ENCODE measurements at regions not wholly inside any gene's neighbourhood (a gene's known extent, or its start where the extent isn't known, plus 50 kb on each side); places are given as distances from the start of the nearest gene placed in this dataset.
"Not testable (repeated sequence)": the region's sequence is repeated elsewhere in the genome, so short reads cannot be mapped to it uniquely, and the experiment has no call there.

DNA sequence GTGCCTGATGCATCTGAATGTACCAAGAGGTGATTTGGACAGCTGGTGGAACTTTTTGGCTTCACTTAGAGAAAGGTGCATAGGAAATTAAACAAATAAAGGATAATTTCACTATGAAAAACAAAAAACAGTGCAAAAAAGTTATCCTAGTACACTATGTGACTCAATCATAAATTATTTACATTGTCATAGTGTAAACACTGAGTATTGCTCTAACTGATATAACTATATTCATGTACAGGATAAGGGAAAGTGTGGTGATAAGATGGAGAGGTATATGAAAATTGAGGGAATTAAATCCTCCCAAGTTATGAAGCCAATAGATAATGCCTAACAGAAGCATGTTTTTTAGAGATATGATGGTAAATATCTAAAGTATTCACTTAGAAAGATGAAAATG, 50.2 kb upstream of the CPNE4 start:
- no peak for DNase-seq (ENCODE audit: low spot score)

DNA sequence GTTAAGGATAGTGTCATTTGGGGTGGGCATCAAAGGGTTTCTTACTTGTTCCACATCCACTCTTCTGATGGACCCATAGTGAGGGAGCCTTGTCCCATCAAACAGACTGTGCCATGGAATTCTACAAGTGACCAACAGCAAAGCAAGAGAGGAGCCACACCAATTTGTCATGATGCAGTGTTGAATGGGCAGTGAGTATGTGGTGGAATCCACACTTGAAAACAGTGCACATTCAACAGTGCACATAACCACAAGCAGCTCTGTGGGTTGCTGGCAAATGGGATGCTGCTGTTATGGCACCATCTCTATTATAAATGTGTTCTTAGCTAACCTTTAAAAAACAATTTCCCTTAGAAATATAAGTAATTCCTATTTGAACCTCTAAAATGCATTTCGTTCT, 52.5 kb upstream of the CPNE4 start:
- DNase-seq (ENCODE audit: low spot score) = no peak

- DNase-seq (ENCODE audit: low spot score) = no peak
These were observed 53.5 kb upstream of the CPNE4 start for GRCh38 chr3:132088291-132088690.

- no peak for DNase-seq (ENCODE audit: low spot score)
These were observed 56.1 kb upstream of the CPNE4 start for GRCh38 chr3:132090921-132091320.

- DNase-seq (ENCODE audit: low spot score) = no peak
These were observed 81.8 kb upstream of the CPNE4 start for GRCh38 chr3:132116601-132117000.

DNA sequence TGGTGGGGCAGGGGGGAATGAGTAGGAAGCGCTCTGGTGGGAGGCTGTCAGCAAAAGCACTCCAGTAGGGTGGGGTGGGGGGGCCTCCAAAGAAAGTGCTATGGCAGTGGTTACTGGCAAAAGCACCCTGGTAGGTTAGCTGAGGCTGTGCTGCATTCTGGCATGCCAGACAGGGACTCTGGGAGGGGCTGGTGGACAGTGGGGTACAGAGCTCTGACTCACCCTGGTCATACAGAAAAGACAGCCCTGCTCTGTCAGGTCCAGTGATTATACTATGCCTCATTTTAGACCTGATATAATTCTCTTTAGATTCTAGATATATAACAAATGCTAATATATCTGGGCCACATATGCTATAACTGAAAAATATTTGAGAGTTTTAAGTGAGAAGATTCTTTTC, 82.8 kb upstream of the CPNE4 start:
- no peak for DNase-seq (ENCODE audit: low spot score)

DNA sequence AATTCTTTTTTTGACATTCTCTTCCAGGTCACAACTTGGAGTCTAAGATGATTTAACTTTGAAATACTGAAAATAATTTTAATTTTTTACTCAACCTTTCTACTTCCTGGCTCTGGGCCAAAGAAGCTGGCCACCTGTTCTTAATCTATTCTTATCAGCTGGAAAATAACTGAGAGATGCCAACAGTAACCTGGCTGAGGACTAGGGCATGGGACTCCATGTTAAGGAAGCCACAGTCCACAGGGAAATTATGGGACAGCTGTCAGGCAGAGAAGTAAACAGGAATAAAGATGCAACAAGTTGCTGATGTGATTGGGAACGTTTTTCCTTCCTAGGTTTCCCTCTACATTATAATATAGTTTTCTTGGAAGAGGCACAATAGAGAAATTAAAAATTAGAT, 84.7 kb upstream of the CPNE4 start:
- no peak for DNase-seq (ENCODE audit: low spot score)

- no peak for DNase-seq (ENCODE audit: low spot score)
These were observed 89.3 kb upstream of the CPNE4 start for GRCh38 chr3:132124096-132124495.

DNA sequence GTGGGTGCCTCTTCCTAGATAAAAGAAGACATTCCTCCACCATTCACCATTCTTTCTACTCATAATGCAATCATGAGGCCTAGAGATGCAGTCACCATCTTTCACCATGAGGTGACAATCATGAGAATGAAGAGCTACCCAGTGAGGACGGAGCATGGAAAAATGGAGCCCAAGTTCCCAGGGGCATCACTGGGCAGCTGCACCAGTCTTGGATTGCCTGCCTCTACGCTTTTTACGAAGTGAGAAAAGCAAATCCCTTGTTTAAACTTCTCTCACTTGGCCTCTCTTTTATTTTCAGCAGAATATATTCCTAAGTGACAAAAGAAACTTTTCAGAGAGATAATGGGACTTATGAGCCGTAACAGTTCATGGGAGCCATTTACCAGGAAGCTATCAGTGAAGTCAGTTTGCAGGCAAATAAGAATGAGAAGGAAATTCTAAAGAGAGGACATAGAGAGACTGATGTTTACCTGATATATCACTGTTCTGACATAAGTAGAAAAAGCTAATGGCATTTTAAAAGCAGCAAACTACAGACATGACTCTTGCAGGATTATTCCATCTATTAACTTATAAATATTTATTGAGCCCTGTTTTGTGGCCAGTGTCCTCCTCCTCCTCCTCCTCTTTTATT, 90.0 kb upstream of the CPNE4 start:
- no peak for DNase-seq (ENCODE audit: low spot score)

- DNase-seq (ENCODE audit: low spot score) = no peak
These were observed 99.8 kb upstream of the CPNE4 start for GRCh38 chr3:132134611-132135010.

DNA sequence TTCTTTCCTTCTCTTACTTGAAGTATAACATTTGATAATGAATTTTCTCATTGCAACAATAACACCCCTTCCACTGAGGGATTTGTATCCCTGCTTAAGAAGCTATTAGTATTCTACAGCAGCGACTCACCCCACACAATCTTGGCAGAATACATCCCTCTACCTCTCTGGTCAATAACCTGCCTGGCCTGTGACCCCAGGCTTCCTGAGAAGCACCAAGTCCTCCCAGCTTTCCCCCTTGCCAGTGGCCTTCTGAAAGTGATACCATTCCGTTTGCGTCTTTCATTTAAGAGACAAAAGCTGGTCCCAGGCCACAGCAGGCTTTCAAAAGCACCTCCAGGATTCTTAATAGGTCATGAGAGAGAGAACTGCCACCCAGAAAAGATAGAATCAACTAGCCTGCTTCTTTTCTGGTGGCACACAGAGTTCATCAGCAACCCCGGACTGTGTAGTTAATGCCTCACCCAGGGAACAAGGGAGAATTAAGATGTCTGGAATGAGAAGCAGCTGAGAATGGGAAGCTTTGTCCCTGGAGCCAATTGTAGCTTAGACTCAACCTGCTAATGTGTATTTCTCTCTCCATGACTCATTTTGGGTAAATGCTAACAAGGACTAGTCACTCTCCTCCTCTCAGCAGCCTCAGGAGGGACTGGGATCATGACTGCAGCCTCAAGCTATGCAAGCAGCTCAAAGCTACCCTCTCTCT, 101.0 kb upstream of the CPNE4 start:
- DNase-seq (ENCODE audit: low spot score) = no peak

GRCh38 chr3:132136334-132136716, 101.5 kb upstream of the CPNE4 start:
- DNase-seq (ENCODE audit: low spot score) = no peak

DNA sequence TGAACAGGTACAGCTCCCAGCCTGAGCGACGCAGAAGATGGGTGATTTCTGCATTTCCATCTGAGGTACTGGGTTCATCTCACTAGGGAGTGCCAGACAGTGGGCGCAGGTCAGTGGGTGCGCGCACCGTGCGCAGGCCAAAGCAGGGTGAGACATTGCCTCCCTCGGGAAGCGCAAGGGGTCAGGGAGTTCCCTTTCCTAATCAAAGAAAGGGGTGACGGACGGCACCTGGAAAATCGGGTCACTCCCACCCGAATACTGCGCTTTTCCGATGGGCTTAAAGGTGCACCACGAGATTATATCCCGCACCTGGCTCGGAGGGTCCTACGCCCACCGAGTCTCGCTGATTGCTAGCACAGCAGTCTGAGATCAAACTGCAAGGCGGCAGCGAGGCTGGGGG, 102.1 kb upstream of the CPNE4 start:
- not testable (repeated sequence) for DNase-seq (ENCODE audit: low spot score)

GRCh38 chr3:132145833-132146232, 111.0 kb upstream of the CPNE4 start:
- no peak for DNase-seq (ENCODE audit: low spot score)

DNA sequence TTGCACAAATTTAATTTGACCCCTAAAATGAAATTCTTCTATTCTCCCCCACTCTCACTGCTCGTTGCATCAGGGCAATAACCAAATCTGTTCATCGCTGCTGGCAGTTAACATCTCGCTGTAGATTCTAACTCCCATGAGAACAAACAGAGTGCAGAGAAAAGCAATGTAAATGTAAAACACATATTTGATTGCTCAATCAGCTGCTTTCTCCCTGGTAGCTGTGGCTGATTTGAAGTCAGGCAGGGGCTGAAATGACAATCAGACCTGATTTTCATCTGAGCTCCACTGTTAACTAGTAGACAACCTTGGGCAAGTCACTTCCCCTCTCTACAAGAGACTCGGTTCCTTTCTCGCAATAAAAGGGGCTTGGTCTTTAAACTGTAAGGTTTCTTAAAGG, 119.8 kb upstream of the CPNE4 start:
- DNase-seq (ENCODE audit: low spot score) = no peak

- DNase-seq (ENCODE audit: low spot score) = no peak
These were observed 124.3 kb upstream of the CPNE4 start for GRCh38 chr3:132159145-132159544.

GRCh38 chr3:132160198-132160597, 125.4 kb upstream of the CPNE4 start:
- no peak for DNase-seq (ENCODE audit: low spot score)

- no peak for DNase-seq (ENCODE audit: low spot score)
These were observed 126.8 kb upstream of the CPNE4 start for GRCh38 chr3:132161608-132162007.

- DNase-seq (ENCODE audit: low spot score) = no peak
These were observed 129.8 kb upstream of the CPNE4 start for GRCh38 chr3:132164469-132165092.

- DNase-seq (ENCODE audit: low spot score) = no peak
These were observed 133.1 kb upstream of the CPNE4 start for GRCh38 chr3:132167870-132168269.

DNA sequence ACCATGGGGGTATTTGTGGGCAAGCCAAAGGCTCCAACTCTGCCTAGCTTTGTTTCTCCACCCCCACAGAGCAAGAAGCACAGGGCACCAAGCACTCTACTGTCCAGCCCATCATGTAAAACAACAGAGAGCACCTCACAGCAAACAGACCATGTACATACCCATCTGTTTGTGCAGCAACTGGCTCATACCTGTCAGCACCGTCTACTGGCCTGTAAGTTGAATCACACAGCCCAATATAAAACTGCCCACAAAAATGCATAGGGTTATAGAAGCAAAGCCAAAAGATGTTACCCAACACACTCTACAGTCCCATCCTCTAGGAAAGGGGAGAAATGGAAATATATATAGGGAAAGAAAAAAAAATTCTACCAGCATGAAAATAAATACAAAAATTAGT, 139.7 kb upstream of the CPNE4 start:
- no peak for DNase-seq (ENCODE audit: low spot score)

GRCh38 chr3:132180337-132180791, 136.8 kb upstream of the ACP3 start:
- peak; percentile 3 for DNase-seq (ENCODE audit: low spot score)

GRCh38 chr3:132183811-132184210, 133.4 kb upstream of the ACP3 start:
- no peak for DNase-seq (ENCODE audit: low spot score)

DNA sequence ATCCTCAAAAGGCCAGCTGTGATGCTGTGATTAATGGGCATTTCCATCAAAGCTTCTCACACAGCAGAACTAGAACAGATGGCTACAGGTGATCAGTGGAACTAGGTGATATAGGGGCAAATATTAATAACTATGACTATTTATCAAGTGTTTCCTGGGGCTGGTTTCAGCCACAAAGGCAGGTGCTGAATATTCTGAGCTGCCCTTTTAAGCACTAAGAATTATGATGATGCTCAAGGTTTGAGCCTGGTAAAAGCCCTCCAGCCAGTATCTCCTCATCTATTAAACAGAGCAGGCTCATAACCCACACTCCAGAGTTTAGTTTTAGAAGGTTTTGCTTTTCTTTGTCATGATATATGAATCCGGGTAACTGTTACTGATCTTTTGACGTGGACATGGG, 129.5 kb upstream of the ACP3 start:
- DNase-seq (ENCODE audit: low spot score) = no peak

Data from putamen (tissue), 1 donor.